Dermis microvascular lymphatic vessel endothelial cell (primary cell): ENCODE measurements at regions not wholly inside any gene's neighbourhood (a gene's known extent, or its start where the extent isn't known, plus 50 kb on each side); places are given as distances from the start of the nearest gene placed in this dataset.
A peak's percentile ranks its signal among the peaks of the same experiment; 100 is the strongest.
"Not testable (repeated sequence)": the region's sequence is repeated elsewhere in the genome, so short reads cannot be mapped to it uniquely, and the experiment has no call there.

Experiments used
- DNase-seq, 2 donors: peaks; one replicate each; pipeline versions ENCODE4 v3.0.0 to v3.0.0-alpha.2; 2010; ENCODE audit warnings: low read depth in 2 of 2

DNA sequence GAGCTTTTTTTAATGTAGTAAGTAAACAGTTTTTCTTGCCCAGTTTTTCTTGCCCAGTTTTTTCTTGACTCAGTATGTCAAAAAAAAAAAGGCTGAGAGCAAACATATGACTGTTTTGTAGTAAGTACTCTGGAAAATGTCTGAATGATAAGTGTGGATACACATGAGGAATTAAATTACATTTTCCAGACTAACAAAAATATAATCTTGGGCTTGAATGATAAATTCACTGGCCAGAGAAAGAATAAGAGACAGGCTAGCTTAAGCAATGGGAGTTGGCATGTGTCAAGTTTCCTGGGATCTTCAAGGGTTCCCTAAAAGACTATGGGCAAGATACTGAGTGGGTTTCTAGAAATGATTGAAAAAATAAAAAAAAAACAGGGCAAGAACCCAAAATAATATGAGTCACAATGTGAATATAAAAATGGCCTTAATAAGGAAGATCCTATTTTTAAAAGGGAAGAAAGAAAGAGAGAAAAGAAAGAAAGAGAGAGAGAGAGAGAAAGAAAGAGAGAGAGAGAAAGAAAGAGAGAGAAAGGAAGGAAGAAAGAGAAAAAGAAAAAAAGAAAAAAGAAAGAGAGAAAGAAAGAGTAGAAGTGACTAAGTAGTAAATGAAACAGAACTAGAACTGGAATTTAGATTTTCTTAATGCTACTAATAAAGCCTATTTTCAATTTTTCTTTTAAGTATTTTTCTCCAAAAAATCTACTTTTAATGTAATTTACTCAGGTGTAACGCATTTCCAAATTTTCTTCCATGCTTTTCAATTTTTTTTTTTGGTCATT, 60.2 kb downstream of the TFPI2 start:
- no peak for DNase-seq

DNA sequence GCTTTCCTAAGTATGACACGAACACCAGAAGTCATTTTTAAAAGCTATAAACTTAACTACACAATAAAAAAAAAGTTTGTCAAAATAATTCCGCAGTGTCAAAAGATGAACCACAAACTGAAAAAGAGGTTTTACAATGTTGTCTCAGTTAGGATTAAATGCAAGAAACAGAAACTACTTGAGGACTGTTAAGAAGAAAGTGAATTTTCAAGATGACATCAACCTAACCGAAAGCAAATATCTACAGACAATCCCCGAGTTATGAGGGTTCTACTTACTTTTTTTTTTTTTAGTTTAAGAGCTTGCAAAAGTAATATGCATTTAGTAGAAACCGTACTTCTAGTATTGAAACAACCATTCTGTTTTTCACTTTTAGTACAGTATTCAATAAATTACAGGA, 62.3 kb downstream of the TFPI2 start:
- no peak for DNase-seq

DNA sequence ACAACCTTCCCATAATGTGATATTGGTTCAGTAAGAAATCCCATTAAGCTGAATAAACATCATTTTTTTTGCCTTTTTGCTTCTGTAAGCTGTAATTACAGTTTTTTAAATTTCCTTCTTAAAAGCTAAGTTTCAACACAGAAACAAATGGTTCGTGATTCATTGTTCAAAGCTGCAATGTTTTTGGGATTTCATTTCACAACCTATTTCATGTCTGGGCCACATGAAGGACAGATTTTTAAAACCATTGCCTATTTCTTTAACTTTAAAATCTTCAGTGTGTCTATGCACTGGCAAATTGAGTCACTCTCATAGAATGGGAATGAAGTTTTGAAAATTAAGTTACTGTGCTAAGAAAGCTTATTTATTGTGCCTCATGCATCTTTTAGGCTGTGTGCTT, 66.9 kb downstream of the TFPI2 start:
- DNase-seq: no peak

DNA sequence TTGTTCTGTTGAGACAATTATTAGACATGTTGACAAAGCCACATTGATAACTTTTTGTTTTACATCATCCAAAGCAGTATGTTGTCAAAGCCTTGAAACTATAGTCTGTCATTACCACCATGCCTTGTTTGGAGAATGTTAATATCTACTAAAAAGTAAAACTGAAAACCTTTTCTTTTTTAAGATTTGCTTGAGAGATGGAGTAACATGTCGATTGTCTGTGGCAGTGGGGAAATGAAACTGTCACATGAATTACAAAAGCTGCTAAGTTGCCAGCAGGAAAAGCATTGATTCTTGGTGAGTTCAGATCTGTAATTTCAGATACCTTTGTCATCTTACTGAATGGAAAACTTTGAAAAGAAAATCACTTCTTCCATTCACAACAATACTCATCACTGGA, 69.1 kb downstream of the TFPI2 start:
- no peak for DNase-seq

DNA sequence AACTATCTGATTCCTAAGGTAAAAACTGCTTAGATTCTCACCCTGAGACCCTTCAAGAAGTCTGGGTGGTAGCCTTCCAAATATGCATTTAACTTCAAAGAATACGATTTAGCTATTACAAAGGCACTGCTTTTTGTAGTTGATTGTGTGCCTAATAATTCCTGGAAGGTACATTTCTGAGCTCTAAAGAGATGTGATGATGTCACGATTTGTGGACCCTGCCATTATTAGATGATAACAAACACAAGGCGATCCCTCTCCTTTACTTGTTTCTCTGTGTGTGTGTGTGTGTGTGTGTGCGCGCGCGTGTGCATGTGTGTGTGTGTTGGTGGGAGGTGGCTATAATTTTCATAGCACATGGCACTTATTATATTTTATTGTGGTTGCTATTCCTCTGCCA, 70.9 kb downstream of the TFPI2 start:
- no peak for DNase-seq

DNA sequence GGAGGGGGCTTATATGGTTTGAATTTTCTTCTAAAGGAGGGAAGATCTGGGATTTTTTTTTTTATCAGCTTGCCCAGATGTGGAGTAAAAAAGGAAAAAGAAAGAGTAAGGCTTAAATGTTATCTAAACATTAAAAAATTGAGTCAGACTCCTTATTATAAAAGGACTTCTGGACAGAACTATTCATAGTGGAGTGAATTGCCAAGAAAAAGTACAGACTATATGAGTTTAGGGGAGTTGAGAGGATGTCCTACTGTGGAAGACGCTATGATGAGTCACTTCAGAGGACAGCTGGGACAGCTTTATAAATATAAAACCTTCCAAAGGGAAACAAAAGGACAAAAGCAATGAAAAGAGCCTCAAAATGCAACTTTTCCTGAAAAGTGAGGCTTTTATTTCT, 73.0 kb downstream of the TFPI2 start:
- DNase-seq: peak in 1 of 2 donors; percentile 3

DNA sequence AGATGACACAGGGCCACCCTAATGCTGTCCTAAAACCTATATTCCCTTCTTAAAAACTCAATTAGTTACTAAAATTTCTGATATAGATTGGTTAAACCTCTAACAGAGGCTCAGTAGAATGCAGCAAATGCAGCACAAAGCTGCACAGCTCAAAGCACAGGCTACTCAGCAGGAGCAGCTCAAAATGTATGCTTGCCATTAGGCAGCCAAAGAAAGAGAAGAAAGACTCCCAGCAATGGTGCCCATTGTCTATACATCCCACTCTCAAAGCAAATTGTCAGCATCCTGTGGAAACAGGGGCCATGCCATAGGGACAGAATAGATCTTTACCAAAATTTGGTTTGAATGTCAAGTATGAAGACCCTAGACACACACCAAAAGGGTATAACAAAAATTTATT, 73.5 kb downstream of the TFPI2 start:
- DNase-seq: no peak

DNA sequence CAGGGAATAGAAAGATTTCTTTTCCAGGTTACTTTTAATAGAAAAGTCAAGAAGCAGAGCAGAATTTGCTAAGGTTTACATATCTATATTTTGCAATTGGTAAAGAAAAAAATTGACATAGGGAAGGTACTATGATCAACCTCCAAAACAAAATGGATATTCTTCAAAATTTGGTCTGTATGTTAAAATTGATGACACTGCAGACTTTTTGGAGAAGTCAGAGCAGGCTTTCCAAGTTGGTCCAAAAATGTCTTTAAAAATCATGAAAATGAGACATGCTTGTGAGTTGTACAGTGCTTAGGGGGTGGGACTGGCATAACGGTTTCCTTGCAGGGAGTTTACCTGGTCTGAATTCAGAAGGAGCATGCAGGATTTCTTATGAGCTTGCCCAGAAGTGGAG, 77.0 kb downstream of the TFPI2 start:
- no peak for DNase-seq

DNA sequence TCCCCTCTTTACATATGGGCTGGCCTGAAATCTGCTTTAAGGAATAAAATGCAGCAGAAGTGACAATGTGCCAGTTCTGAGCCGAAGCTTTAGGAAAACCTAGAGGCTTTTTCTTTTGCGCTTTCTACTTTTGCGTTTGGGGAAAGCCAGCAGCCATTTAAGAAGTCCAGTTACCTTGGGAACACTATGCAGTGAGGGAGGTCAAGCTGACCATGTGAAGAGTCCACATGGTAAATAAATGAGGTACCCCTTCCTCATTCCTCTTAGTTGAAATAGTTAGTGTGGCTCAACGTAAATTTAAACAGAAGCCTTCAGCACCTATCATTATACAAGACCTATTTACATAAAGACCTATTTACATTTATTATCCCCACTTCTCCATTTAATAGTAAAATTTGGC, 78.5 kb downstream of the TFPI2 start:
- no peak for DNase-seq

DNA sequence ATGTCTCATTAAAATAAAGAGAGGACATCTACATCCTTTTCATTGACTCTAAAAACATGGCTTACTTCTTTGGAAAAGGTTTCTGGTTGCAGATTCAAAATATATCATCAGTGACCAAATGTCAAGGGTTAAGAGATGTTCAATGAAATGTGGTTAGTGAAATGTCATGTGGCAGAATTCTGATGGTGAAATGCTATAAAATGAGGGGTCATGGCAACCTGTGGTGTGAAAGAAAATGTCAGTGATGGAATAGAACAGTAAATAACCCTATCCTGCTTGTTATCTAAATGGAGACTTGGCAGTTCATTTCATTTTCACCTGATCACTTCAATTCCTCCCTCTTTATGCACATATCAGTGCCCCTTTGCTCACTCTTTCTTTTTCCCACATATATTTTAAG, 79.4 kb downstream of the TFPI2 start:
- no peak for DNase-seq

DNA sequence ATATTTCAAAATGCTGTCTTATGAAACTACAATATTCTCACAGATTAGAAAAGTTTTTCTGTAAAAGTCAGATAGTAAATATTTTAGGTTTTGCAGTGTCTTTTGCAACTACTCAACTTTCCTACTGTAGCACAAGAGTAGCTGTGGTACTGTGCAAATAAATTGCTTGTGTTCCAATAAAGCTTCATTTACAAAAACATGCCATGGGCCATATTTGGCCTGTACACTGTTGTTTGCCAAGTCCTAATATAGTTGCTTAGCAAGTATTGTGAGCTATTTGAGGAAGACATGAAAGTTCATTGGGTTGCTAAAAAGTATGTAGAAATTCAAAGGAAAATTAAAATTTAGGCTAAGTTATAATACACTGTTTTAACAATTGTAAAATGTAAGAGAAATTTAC, 80.0 kb downstream of the TFPI2 start:
- no peak for DNase-seq

DNA sequence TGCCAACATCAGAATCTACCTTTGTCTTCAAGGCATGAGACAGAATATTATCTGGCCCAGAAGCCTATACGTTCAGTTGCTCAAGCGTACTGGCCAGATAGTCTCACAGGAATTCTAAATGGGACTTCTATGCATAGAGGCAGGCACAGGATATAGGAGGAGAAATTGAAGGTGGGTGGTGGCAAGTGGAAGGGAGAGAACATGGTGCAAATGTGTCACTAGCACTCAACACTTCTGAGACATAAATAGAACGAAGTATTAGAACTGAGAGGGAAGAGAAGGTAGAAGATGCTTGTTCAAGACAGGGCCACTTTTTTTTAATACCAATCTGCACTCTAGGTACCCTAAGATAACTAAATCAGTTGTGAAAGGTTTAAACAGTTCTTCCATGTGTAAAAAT, 85.8 kb downstream of the TFPI2 start:
- no peak for DNase-seq

DNA sequence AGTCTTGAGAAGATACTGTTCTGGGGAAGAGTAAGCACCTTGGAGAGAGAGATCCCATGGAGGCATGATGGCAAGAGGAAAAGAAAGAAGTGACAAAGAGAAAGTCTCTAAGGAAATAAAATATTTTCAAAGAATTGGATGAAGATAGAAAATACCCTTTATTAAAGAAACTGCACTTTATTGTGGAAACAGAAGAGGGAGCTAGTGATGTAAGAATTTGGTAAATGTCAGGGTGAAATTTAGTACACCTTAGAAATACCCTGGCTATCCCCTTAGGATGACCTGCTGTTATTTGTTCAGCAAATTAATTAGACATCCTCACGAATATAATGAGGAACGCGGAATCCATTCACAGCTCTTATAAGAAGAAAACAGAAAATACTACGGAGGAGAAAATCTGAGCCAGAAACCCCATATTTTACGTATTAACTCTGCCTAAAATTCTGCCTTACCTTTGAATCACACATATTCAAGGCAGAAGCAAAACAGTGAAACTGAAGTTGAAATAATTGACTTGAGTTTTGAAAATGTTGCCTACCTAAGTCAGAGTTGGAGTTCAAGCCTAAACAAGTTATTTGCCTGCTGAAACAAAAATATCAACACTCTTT, 90.7 kb downstream of the TFPI2 start:
- DNase-seq: peak; percentile 5 to 34

DNA sequence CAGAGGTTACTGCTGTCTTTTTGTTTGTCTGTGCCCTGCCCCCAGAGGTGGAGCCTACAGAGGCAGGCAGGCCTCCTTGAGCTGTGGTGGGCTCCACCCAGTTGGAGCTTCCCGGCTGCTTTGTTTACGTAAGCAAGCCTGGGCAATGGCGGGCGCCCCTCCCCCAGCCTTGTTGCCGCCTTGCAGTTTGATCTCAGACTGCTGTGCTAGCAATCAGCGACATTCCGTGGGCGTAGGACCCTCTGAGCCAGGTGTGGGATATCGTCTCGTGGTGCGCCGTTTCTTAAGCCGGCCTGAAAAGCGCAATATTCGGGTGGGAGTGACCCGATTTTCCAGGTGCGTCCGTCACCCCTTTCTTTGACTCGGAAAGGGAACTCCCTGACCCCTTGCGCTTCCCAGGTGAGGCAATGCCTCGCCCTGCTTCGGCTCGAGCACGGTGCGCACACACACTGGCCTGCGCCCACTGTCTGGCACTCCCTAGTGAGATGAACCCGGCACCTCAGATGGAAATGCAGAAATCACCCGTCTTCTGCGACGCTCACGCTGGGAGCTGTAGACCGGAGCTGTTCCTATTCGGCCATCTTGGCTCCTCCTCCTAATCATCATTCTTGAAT, 97.4 kb downstream of the TFPI2 start:
- DNase-seq: not testable (repeated sequence)

DNA sequence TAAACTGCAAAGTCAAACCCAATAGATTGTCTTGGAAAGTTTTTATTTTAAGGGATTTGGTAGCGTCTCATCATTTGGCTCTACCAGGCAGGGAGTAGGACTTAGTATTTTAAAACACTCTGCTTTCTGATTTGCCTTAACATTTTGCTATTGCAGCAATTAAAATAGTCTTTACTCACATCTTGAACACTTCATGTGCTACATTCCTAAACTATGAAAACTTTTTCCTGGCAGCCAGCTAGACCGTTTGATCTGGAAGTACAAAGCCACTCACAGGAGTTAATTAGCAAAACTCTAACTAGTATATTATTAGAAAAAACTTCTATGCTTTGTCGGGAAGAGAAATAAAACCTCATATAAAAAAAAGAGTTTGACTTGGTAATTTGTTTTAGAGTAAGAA, 111.4 kb downstream of the TFPI2 start:
- DNase-seq: no peak

DNA sequence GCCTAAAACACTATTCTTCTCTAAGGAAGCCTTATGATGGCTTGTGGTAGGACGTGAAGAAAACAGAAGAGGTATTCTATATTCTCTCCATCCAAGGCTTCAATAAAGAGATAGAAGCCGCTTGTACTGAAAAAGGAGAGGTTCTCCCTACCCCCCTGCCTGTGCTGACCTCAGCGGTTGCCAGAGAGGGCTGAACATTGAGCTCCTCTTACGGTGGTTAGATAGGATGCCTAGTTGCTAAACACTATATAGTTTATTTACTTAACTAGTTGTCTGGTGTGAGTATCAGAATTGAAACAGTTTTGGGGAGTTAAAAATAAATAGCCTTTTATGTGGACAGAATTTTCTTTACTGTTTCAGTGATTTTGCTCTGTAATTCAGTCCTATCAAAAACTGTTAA, 112.2 kb downstream of the TFPI2 start:
- no peak for DNase-seq

DNA sequence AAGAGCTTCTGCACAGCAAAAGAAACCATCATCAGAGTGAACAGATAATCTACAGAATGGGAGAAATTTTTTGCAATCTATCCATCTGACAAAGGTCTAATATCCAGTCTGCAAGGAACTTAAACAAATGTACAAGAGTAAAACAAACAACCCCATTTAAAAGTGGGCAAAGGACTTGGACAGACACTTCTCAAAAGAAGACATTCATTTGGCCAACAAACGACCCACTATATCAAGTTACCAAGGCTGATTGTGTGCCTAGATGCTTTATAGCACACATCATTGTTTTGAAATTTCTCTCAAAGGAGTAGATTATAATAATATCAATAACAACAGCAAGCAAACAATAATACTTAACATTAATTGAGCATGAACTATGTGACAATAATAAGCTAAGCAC, 117.1 kb downstream of the TFPI2 start:
- DNase-seq: no peak

DNA sequence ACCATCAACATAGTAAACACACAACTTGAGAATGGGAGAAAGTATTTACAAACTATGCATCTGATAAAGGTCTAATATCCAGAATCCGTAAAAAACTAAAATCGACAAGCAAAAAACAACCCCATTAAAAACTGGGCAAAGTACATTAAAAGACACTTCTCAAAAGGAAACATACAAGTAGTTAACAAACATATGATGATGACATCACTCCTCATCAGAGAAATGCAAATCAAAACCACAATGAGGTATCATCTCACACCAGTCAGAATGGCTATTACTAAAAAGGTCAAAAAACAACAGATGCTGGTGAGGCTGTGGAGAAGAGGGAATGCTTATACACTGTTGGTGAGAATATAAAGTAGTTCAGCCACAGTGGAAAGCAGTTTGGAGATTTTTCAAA, 125.1 kb downstream of the TFPI2 start:
- no peak for DNase-seq

DNA sequence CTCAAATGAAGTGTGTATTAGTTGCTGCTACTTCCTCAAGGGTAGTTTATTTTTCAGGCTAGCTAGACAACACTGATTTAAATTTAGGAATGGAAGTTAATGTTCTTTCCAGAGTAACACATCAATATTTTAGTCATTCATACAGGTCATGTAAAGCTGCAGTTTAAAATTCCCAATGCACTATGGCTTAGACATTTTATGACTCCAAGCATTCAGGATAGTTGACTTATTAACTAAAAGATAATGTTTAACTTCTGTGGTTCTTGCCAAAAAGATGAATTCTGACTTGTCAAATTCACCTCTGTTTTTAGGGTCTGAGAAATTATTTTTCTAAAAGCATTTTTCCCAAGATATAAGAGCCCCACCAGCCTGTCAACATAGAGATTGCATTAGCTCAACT, 131.9 kb downstream of the TFPI2 start:
- no peak for DNase-seq

DNA sequence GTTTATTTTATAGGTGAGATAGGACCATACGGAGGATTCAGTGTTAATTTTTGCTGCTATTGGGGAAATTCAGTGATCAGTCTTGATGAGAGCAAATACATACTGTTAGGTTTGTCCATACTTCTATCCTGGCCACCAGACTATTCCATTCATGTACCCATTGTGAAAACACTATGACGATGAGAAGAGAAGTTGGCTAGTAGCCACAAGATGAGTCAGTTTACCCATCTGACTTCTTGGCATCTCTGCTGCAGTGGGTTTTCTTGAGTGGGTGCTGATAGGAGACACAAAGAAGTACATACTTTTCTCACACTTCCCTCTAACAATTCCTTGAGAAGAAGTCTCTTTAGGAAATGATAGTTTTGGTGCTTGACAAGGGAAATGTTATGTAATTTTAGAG, 133.1 kb downstream of the TFPI2 start:
- no peak for DNase-seq

DNA sequence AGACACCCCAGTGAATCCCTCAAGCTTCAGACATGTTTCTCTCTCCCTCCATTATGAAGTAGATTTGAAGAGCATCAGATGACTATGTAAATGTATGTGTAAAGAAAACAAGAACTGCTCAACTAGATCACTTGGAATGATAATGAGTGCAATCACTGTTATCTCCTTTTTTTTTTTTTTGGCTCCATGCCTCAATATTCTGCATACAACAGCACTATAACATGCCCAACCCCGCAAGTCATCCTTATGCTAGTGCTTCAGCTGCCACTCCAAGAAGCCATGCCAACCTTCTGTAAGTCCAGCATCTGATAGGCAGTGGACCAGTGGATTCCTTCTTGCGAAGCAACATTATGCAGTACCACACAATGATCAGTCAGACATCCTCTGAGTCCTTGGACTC, 133.7 kb downstream of the TFPI2 start:
- DNase-seq: no peak

DNA sequence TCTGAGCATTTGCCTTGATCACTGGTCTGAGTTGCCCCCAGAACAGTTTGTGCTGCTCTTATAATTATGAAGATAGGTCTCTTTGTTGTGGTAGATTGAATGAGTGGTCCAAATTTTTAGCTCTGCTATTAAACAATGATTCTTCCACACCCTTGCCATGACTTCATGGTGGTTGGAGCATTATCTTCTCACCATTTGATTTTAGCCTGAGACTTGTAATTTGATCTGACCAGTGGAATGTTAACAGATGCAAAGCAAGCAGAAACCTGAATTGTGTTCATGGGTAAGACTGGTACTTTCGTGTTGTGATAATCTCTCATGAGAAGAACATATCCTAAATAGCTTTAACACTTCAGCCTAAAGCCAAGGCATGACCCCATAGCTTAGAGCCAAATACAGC, 139.1 kb downstream of the TFPI2 start:
- no peak for DNase-seq

DNA sequence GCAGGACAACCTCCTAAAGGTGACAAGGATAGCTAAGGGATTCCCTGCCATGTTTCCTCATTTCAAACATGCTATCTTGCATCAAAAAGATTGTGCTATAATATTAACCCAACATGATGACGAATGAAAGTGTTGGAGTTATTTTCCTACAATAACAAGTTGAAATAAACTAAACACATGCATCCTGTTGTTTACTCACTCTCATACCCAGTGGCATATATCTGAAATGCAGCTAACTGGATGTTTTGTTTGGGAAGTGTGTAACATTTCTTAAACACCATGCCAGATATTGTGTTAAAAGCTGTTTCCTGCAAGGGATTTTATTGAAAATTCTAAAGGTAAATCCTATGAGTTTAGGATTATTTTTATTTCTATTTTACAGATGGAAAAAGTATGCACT, 139.6 kb downstream of the TFPI2 start:
- peak in 1 of 2 donors; percentile 56 for DNase-seq
